ENCODE measurements at regions not wholly inside any gene's neighbourhood (a gene's known extent, or its start where the extent isn't known, plus 50 kb on each side); places are given as distances from the start of the nearest gene placed in this dataset.

- DNase-seq, result no peak
These were observed 293.5 kb downstream of the PRL start for GRCh38 chr6:22003287-22003686.

GRCh38 chr6:22006795-22007194 lies 290.0 kb downstream of the PRL start:
- DNase-seq, result no peak

GRCh38 chr6:22007469-22007868 lies 289.4 kb downstream of the PRL start:
- no peak for DNase-seq

- DNase-seq, result no peak
These were observed 288.5 kb downstream of the PRL start for GRCh38 chr6:22008248-22008836.

- DNase-seq, result no peak
These were observed 286.7 kb downstream of the PRL start for GRCh38 chr6:22010102-22010501.

- DNase-seq, result no peak
These were observed 281.6 kb downstream of the PRL start for GRCh38 chr6:22015216-22015615.

- no peak for DNase-seq
These were observed 280.9 kb downstream of the PRL start for GRCh38 chr6:22015944-22016343.

GRCh38 chr6:22017272-22017671 lies 279.6 kb downstream of the PRL start:
- no peak for DNase-seq

- DNase-seq, result no peak
These were observed 279.1 kb downstream of the PRL start for GRCh38 chr6:22017766-22018165.

- DNase-seq, result no peak
These were observed 277.0 kb downstream of the PRL start for GRCh38 chr6:22019857-22020256.

GRCh38 chr6:22020299-22021003 lies 276.4 kb downstream of the PRL start:
- peak; percentile 67 for DNase-seq

GRCh38 chr6:22021966-22022365 lies 274.9 kb downstream of the PRL start:
- DNase-seq, result no peak

GRCh38 chr6:22023937-22024336 lies 272.9 kb downstream of the PRL start:
- DNase-seq, result no peak

GRCh38 chr6:22024973-22025467 lies 271.8 kb downstream of the PRL start:
- peak; percentile 57 for DNase-seq

- DNase-seq, result peak; percentile 99
These were observed 271.2 kb downstream of the PRL start for GRCh38 chr6:22025468-22026163.

- peak; percentile 94 for DNase-seq
These were observed 270.6 kb downstream of the PRL start for GRCh38 chr6:22026164-22026678.

- DNase-seq, result peak; percentile 44
These were observed 269.7 kb downstream of the PRL start for GRCh38 chr6:22027040-22027725.

- DNase-seq, result no peak
These were observed 268.3 kb downstream of the PRL start for GRCh38 chr6:22028403-22029090.

- no peak for DNase-seq
These were observed 267.7 kb downstream of the PRL start for GRCh38 chr6:22029171-22029570.

GRCh38 chr6:22030730-22031619 lies 265.9 kb downstream of the PRL start:
- DNase-seq, result no peak

GRCh38 chr6:22035690-22036089 lies 261.1 kb downstream of the PRL start:
- no peak for DNase-seq

GRCh38 chr6:22036275-22036674 lies 260.6 kb downstream of the PRL start:
- DNase-seq, result no peak

Data from MV-4-11 (cell line).